Hematopoietic multipotent progenitor cell treated with erythropoietin and hydrocortisone succinate and interleukin-3 and kit ligand, for 15 days (in vitro differentiated cells): ENCODE measurements at regions not wholly inside any gene's neighbourhood (a gene's known extent, or its start where the extent isn't known, plus 50 kb on each side); places are given as distances from the start of the nearest gene placed in this dataset.
"Not testable (repeated sequence)": the region's sequence is repeated elsewhere in the genome, so short reads cannot be mapped to it uniquely, and the experiment has no call there.

Source experiments
- DNase-seq: peaks from one replicate; pipeline ENCODE4 v3.0.0-alpha.2; 2015; ENCODE audit warnings: low spot score

DNA sequence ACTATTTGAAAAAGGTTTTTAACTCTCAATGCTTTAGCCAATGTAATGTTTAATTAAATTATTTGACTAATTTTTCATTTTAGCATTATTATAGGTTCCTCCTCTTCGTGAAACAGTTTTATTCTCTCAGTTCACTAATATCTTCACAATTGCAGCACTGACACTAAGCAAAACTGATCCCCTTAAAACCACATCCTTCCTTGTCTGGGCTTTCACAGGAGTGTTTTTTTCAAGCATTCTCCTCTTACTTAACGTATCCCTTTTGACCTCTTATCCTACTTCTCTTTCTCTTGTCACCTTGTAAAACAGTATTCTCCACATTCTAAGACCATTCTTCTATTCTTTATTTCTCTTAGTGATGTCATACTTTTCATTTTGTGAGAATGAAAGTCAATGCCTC, 112.8 kb downstream of the DSC3 start:
- DNase-seq = no peak

DNA sequence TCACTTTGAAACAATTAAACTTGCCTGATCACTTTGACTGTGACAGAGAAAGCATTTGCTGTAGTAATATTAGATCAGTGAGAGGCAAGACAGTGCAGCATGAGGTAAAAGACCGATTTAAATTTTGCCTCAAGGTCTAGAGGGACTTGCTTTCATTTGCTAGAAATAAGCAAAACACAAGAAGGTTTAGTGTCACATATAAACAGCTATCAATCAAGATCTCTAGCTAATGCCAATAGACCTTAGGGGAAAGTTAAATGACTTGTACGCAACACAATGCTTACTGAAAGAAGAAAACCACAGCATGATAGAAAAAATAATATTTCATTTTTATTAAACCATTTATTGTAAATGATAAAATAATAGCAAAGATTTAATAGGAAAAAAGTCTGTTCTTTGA, 113.5 kb downstream of the DSC3 start:
- no peak for DNase-seq

DNA sequence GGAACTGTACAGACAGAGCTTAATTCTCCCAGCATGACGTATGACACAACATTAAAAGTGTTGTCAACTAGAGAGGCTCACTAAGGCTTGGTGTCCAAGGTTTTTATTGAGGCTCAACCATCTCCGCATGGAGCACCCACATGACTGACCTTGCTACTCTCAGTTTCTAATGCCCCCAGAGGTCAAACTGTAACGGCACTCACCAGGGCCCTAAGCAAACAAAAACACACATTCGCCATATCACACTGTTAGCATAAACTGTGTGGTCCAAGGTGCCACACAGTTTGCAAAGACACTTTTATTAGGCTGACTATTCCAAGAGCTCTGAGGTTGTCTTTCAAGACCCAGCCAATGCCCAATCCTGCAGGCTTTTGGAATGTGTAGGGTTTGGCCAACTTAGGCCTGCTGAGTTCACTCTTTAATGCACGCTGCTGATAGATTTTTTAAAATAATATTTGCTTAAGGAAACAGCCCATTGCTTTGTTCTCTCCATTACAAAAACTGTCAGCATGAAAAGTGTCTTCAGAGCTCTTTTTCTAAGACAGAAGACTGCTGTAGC, 114.9 kb downstream of the DSC3 start:
- no peak for DNase-seq

DNA sequence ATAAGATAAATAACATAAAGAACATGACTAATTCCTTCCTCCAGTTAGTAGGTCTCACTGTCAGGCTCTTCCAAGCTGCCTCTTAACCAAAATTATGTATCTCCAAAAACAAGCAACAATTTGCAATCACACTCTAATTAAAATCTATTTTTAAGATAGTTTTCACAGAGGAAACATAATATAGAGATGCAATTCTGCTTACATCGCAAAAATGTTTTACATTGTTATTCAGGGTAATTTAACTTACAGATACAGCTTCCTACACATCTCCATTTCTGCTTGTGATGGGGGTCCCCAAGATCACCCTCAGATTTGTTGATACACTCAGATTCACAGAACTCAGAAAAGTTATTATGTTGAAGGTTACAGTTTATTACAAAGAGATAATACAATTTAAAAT, 115.5 kb downstream of the DSC3 start:
- no peak for DNase-seq

DNA sequence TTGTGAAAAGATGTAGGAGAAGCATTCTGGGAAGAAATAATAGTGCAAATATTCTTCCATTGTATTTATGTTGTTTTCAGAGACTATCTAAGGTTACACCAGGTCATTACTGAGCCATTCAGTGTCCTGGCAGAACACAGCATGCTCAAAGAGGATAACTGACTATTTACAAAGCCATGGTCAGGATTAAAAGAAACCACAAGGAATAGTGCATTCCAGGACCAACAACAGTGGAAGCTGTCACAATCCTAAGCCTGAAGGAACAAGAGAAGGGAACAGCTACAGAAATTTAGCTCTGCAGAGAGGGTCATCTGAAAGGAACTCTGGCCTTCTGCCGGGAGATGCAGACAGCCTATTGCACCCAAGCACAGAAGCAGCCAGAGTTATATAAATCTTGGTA, 116.7 kb downstream of the DSC3 start:
- DNase-seq = no peak

DNA sequence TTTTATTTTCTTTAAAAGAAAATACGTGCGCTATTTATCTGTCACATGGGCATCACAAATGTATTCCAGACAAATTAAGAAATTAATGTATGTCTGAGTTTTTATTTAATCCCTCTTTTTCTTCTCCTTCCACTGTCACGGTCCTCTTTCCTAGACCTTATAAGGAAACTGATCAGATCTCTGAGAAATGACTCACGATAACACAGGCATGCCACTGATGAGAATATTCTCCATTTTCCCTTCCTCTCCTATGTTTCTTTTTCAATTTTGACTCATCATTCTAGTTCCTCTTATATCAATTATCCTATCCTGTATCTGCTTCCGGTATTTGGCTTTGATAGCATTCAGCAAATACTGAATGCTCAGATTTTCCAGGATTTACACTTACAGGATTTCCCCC, 121.8 kb downstream of the DSC3 start:
- DNase-seq = no peak

DNA sequence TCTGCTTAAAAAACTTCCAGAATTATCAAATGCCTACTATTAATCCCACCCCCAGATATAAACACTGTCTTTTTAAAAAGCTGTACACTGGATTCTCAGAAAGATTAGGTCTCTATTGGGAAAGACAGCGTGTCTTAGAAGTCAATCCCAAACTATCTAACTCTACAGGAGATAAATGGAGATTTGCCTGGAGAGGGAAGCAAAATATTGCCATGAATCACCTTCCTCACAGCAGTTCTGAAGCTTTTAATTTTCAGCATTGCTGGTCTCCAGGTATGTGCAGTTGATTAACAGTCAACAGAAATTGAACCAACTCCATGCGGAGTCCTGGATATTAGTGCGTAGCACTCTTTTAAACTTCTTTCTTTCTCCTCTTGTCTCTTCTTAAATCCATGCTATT, 122.2 kb downstream of the DSC3 start:
- DNase-seq = no peak

DNA sequence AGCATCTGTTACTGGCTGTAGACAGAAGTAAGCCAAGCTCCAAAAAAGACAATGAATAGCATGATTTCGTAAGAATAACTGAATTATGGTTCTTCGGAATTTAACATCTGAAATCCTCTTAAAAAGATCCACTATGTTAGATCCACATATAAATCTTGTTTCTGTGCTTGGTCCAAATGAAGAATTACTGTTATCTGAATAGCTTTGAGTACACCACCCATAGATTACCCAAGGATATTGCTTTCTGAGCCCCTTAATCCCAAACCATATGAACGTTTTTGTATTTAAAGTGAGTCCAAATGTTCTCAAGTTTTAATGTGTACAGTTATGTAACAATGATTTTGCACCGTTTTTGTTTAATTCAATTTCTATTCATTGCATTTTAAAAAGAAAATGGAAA, 124.9 kb downstream of the DSC3 start:
- DNase-seq = no peak

DNA sequence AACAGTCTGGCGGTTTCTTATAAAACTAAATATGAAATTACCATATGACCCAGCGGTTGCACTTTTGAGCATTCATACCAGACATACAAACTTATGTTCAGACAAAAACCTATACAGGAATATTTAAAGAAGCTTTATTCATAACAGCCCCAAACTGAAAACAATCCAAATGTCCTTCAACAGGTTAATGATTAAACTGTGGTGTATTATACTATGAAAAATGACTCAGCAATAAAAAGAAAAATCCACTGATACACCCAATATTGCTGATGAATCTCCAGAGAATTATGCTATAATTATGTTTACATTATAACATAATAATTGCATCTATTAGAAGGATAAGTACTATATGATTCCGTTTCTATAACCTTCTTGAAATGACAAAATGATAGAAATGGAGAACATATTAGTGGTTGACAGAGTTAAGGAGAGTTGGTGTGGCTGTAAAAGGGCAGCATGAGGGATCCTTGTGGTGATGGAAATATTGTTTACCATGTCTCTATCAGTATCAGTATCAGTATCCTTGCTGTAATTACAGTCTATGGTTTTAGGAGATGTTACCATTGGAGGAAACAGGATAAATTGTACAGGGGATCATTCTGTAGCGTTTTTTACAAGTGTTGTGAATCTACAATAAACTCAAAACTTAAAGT, 127.1 kb downstream of the DSC3 start:
- no peak for DNase-seq

DNA sequence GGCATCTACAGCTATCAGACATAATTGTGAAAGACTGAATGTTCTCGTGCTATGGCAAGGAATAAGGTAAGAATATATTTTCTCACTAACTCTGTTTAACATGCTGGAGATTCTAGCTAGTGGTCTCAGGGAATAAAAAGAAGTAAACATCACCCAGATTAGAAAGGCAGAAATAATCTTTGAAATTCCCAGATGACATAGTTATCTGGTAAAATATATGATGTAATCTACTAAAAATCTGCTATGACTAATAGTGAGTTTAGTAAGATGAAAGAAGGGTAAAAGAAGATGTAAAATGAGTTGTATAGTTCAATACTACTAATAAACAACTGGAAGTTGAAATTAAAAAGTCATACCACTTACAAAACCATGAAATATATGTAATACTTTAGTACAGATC, 134.2 kb downstream of the DSC3 start:
- DNase-seq = no peak

DNA sequence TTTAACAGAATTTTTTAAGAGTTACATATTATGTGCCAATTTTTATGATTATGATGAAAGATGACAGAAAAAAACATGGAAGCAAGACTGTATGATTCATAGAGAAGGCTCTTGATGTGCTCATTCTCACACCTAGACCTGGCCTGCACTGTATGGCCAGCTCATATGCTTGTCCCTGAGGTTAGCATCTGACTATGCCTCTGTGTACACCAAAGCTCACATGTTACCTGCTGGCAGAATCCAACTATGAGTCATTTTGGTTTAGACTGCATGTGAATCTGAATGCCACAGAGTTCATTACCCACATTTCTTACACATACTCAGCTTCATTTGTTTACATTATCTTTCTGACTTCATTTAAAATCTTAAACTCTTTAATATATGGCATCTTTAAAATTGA, 139.0 kb downstream of the DSC3 start:
- no peak for DNase-seq

DNA sequence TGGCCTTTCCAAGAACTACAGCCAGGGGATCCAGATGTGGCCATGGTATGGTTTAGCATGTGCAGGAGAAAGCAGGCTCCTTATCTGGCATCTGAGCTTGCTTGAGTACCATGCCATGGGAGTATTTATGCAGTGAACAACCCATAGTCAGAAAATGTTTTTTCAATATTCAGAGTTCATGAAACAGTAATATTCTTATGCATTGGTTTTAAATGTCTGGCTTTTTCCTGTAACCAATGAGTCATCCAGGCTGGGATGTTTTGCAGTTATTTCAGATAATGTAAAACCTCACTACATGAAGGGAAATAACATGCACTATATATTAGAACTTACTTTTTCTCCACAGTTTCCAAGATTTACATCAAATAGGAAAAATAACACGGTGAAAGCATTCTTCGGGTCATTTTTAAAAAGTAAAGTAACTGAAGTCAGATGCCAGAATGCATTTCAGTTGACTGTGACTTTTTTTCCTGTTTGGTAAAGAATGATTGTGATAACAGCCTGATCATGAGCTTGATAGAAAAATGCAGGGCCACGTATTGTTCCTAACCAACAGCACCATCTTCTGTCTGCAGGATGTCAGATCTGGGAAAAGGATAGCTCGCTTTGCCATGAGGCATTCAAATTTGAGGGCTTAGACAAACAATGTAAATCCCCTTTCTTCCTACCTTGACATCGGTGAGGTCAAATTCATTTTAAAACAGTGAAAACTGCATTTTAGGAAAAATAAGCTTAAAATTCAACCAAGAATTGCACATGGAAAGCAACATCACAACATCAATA, 152.8 kb downstream of the DSC3 start:
- DNase-seq = no peak

DNA sequence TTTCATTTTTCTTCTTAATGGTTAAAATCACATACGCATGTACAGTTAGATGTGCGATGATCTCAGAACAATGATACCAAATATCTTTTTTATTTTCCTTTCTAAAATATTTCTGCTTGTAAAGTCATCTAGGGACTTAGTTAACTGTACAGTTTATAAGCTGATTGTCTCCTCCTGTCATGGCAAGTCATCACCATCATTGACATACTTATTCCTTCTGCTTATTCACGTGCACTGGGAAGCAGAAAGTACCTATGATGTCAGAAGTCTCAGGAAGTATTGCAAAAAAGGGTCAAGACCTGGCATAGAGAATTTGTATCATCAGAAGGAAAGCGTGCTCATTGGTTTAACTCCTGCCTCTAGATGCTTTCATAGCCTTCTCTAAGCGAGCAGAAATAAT, 154.2 kb downstream of the DSC3 start:
- no peak for DNase-seq

DNA sequence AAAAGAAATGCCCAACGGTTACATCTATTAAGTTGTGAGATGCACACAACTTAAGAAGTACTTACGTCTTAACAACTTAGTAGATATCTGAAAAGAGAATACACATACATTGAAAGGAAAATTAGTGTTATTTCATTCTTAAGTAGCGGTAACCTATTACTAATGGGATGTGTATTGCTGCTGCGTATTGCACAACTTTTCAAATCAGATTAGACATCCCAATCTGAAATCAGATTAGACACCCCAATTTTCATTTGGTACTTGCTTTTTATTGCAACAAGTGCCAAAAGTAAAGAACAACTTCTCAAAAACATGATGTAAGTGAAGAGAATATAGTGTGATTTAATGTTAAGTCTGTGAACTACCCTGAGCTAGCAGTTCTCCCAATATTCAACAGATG, 155.5 kb downstream of the DSC3 start:
- DNase-seq = no peak

DNA sequence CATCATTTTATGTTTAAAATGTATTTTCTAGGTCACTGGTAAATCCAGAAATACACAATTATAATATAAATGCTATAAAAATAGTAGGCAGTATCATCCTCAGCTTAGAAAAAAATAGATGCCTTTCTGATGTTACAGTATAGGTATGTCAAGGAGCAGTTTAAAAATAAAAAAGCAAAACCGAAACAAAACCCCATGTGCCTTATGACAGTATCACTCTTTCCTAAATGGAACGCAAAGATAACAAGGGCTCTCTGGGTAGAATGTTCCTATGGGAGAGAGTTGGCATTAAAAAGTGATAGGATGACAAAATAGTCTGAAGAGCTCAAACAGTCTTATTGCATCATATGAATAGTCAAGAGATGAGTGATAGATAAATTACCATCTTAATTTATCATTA, 172.1 kb downstream of the DSC3 start:
- no peak for DNase-seq

DNA sequence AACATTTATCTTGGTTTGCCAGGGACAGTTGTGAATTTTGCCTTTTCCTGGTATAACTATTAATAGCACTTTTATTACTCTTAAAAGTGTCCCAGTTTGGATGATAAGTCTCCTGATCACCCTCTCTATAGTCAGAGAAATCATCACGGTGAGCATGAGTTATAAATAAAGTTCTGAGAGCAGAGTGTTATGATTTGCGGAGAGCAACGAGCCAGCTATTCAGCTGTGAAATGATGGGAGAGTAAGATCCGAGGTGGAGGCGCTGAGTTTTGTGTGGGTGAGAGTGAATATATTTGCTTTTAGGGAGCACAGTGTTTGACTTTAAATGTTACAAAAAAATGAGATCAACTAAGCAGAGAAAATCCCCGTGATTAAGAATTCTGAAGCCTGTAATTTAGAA, 179.6 kb downstream of the DSC3 start:
- DNase-seq = no peak

DNA sequence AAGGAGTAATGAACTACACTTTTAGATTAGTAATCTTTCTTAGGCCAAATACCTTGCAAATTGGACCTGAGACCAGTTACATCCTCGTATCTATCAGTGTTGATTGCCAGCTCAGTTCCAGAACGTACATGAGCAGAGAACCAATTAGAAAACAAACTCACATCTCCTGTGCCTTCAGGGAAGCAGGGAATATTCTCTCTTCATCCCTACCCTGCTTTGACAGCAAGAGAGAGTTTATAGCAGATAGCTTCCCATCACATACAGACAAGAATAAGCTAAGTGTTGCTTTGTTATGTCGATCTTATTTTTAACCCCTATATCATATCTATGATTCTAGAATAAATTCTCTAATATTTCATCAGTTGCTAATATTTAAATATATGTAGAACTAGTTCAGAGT, 181.8 kb downstream of the DSC3 start:
- DNase-seq = no peak

DNA sequence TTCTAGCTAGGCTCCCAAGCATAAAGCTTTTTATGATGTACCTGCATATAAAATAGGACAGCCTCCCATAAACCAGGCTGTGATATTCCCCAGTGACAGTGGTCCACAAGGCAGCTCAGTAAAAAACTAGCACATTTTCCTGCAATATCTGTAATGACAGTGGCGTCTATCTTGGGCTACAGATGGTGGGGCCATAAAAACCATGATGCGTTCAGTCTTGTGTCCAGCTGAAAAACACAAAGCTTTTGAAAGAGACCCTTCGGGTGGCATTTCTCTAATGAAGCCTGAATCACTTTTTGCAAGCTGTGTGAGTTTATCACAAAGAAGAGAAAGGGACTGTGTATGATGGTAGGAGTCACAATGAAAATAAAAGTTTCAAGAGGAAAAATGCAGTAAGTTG, 183.5 kb downstream of the DSC3 start:
- DNase-seq = no peak

DNA sequence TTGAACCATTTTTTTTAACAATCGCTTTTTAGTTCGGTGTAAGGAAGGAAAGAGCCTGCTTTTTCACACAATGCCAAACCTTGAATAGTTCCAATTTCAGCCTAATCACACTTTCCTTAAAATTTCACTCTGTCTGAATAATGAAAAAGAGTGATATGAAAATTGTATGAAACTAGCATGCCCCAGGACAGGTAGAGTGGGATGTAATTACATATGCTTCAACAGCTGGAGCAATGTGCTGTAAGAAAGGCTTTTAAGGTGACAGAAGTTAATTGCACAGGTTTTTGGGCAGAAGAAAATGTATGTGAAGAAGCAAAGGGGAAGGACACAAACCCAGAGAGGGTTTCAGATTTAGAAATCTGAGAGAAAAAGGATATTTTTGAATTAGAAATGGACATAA, 184.0 kb downstream of the DSC3 start:
- DNase-seq = no peak

DNA sequence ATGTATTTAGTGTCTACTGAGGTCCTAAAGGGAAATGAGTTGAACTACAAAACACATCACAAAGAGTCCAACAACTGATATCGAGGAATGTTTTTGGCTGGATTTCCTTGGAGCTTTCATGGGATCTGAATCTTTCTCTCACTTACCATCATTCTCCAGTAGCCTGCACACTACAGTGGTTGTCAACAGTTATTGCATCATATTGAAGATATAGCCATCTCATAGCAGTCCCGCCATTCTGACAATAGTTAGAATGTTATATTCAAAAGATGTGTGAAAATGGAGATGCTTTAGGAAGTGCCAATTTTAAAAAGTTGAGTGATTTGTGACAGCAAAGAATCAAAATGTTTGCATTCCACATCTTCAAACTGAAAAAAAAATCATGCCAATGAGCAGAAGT, 186.8 kb downstream of the DSC3 start:
- DNase-seq = no peak

DNA sequence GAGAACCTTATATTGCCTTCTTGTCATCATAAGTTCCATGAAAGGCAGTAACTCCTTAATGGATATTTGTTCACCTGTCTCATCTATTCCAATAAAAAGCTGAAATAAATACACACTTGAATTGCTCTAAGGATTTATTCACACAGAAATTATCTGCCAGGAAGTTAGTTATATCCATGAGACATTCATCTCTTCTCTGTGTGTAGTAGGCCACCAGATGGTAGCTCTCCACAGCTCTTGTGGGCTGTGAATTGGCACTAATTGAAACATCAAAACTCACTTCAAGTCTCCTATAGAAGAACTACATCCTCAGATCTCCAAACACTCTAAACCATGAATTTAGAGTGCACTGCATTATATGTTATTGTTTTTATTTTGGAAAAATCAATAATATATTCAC, 189.6 kb downstream of the DSC3 start:
- no peak for DNase-seq

DNA sequence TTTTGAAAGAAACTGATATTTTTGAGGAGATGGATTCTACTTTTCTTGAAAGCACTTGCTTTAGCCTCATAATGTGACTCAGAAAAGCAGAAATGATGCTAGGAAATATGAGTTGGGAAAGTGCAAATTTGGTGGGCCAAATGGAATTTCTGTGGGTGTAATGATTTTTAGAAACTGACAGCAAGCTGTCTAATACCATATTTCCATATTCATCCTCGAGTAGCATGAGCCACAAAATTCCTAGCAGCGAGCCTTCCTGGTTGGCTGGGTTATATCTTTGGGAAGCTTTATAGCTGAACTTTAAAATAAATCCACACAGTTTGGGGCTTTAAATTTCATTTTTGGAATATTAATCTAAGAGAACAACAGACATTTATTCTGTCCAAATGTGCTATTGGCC, 190.0 kb downstream of the DSC3 start:
- no peak for DNase-seq

DNA sequence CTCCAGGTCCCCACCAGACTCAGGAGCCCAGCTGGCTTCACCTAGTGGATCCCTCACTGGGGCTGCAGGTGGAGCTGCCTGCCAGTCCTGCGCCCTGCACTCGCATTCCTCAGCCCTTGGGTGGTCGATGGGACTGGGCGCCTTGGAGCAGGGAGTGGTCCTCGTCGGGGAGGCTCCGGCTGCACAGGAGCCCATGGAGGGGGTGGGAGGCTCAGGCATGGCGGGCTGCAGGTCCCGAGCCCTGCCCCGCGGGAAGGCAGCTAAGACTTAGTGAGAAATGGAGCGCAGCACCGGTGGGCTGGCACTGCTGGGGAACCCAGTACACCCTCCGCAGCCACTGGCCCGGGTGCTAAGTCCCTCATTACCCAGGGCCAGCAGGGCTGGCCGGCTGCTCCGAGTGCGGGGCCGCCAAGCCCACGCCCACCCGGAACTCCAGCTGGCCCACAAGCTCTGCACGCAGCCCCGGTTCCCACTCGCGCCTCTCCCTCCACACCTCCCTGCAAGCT, 203.4 kb downstream of the DSC3 start:
- not testable (repeated sequence) for DNase-seq

DNA sequence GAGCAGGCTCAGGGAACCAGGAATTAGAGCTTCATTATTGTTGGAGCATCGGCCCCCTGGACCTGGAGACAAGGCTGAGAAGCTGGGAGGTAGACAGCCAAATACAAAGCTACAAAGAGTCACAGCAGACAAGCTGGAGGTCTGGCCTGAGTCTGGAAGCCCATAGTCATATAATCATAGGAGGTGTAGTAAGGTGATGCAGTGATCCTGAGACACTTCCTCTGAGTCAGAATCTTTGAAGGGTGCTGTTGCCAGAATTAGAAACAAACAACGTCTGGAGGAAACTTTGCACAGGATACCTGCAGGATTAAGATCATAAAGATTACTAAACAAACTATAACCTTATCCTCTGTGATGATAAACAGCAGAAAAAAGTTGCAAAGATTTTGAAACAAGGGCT, 213.8 kb downstream of the DSC3 start:
- no peak for DNase-seq
